Activated naive CD4-positive, alpha-beta T cell treated with anti-CD3 and anti-CD28 coated beads, Interleukin-2, amount 50 U/mL, for 16 hours (primary cell): ENCODE measurements at regions not wholly inside any gene's neighbourhood (a gene's known extent, or its start where the extent isn't known, plus 50 kb on each side); places are given as distances from the start of the nearest gene placed in this dataset.
"Not testable (repeated sequence)": the region's sequence is repeated elsewhere in the genome, so short reads cannot be mapped to it uniquely, and the experiment has no call there.

ENCODE experiments used
- DNase-seq: peaks from one replicate; pipeline ENCODE4 v3.0.0-alpha.2; 2020

DNA sequence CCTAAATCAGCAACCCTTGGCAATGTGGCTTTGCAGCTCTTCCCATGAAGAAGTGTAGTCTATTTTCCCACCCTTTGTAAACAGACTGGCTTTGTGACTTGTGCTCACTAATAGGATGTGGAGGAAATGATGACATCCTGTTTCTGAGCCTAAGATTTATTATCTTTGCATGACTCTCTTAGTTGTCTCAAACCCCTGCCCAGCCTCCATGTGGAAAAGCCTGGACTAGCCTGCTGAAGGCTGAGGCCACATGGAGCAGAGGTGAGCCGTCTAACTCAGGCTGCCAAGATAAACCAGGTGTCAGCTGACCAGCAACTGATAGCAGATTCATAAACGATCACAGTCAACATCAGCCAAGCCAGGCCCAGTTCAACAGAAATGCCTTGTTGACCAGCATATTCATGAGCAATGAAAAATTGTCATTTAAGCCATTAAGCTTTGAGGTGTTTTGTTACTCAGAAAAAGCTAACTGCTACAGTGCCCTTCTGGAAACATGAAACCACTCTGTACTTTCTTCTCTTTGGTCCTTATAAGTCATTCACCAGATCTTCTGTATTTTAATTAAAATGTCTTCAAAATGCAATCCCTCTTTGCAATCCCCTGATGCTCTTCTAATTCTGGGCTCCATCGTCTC, 586.3 kb upstream of the ANKRD30A start:
- DNase-seq, result no peak

DNA sequence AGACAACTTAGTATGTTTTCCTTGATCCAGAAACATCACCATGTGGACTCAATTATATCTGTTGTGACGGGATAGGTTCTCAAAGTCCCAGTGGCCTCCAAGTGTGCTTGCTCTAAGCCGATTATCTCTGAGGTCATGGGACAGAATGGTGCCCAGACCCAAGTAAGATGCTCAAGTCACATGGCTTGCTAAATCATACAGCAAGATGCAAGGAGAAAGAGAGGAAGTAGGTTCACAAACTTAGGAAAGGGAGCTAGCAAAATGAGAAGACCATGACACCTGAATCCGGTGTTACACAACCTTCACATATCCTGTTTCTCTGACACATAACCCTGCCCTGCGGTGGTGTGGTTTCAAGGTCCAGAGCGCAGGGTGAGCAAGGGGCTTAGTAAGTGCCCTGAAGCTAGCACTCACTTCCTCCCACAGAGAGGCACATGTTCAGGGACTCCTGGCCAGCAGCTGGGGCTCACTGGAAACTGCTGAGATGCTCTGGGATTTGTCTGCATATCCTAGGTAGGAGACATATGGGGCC, 590.9 kb upstream of the ANKRD30A start:
- no peak for DNase-seq

DNA sequence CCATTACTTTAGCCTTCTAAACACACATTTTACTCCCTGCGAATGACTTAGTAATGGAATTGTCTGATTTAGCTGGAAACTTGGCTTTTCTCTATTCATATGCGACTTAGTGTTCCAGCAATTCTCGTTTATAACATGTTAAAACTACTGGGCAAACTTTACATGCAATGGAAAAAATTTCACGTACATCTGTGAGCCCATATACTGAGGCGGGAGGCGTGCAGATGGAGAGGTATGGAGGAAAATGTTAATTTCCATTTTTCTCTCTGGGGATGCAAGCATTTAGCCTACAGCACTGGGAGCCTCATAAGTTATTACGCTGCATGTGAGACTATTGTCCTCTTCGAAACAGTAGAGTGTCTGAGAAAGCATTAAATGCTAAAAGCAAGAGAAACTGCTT, 591.5 kb upstream of the ANKRD30A start:
- no peak for DNase-seq

DNA sequence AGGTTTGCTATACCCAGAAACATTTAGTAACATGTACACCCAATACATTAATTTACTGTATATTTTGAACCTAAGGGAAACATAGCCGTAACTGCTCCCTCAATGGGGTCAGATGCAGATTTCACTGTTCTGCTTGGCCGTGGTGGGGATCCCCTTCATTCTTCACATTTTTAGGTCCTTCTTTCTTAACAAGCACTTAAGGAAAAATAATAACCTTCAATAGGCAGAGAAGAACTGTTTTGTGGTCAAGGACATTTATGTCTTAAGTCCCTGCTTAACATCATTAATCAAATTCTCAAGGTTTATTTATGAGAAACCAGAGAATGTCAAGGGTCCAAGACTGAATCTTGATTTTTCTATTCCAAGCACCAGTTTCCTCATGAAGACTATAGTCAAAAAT, 592.1 kb upstream of the ANKRD30A start:
- DNase-seq, result no peak

DNA sequence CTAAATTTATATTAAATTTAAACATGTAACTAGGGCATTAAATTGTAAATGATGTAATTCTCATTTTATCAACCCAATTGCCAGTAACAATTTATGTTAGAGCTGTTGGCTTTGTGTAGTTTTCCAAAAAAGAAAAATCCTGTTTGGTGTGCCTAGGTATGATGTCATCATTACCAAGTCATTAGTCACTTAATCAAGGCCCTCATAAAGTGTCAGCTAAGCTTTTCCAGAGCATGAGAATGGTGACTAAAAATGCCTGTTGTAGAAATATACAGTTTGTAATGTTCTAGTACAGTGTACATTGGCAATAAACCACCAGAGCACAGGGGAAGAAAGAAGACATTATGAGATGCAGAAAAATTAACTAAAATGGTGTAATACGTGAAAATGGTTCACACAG, 593.8 kb upstream of the ANKRD30A start:
- DNase-seq, result no peak

DNA sequence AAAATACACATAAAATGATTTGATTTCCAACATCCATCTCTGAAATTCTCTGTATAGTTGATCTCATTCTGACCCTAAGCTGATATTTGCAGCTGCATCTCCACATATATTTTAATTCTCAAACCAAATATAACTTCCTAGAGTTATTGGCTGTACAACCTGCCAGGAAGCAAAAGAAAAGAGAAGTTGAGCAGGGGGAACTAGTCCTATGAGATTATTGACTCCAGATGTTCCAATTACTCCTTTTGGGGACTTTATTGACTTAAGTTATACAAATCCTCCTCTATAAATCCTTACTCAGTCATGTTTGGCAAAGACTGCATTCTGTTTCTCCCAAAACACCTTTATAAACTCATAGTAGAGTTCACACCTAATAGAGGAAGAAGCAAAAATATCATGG, 599.4 kb upstream of the ANKRD30A start:
- DNase-seq, result no peak

DNA sequence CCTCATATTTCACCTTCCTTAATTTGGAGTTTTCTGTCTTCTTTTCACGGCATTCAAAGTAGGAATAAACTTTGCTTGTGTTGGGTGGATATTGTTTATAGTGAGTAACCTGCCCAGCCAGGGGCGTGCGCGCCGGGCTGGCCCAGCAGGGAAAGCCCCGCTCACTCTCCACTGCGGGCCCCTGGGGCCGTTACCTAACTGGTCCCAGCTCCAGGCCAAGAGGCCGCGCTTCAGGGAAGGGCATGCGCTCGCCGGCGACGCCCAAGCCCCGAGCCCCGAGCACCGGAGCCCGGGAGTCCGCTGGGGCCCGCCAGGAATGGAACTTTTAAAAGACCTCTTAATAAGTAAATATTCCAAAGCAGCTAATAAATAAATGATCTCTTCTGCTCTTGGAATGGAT, 601.3 kb upstream of the ANKRD30A start:
- DNase-seq, result not testable (repeated sequence)

DNA sequence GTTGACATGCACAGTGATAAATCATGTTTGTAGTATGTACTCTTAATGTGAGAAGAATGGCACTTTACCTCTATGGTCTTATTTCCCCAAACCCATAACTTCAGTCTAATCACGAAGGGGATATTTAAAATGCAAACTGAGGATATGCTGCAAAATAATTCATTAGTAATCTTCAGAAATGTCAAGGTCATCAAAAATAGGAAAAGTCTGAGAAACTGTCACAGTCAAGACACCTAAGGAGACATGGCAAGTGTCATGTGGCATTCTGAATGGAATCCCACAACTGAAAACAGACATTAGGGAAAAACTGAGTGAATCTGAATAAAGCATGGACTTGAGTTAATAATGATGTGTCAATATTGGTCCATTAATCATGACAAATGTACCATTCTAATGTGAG, 605.5 kb upstream of the ANKRD30A start:
- no peak for DNase-seq

DNA sequence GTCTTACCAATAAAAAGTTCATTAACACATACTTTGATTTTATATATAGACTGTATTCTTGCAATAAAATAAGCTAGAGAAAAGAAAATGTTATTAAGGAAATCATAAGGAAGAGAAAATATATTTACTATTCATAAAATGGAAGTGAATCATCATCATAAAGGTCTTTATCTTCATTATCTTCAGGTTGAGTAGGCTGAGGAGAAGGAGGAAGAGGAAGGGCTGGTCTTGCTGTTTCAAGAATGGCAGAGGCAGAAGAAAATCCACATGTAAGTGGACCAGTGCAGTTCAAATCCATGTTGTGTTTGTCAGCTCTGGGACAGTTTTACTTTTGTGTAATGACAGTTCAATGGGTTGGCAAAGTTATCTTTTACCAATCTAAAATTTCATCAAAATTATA, 609.1 kb upstream of the ANKRD30A start:
- DNase-seq, result no peak

DNA sequence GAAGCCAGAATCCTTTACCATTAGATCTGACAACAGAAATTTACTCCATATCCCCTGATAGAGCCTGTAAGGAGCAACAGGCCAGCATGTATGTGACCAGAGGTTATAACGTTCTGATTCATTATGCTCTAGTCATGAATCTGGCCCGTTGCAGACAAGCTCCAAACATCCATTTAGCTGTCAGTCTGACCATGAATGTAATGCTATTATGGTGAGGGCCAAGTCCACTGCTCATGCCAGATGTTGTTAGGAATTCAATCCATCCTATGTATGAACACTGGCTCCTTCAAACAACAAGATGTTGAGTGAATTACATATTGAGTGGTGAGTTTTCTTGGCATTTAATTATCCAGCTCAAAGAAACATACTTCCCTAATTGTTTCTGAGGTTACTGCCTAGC, 610.1 kb upstream of the ANKRD30A start:
- no peak for DNase-seq

DNA sequence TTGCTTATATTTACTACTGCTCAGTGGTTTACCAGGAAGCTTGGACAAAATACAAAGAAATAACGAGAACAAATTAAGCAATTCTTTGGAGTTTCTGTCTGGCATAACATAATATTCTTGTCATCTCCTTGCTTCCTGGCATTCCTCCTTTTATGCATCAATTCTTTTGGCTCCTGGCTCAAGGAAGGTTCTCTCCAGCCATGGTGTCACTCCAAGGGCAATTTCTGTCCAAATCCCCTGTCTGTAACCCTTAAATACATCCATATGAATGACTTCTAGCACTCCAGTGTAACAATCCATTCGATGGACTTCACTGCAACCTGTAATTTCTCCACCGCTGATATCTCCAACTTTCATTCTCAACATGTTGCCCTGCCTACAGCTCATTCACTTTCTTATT, 617.7 kb upstream of the ANKRD30A start:
- no peak for DNase-seq

DNA sequence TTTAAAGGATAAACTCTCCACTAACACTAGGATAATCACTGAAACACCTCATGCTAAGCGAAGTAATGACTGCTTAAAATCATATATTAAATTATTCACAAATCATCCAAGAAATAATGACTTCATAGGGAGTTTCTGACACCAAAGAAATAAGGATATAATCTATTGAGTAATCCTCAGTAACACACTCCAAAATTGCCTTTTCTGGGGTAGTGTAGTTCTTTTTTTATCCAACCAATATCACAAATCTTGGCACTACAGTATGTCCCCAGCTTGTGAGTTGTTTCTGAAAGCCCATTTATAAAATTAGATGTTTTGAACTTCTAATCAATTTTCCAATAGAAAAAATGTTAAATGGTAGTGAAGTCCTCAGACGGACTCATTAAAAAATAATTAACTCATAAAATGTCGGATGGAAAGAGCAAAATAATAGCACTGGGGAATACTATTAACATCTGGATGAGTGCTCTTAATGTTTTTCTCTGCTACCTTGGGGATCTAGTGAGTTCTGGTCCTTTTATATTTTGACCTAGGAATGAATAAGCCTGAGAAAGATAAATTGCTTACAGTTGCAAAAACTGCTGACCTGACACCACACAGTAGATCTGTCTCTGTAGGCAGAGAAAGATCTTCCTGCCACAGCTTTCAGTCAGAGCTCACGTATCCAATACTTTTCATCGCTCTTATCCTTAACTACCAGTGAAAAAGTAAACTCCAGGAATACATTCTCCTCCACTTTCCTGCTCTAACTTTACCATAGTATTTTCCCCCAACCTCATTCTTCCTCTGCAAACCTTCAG, 618.5 kb upstream of the ANKRD30A start:
- no peak for DNase-seq

DNA sequence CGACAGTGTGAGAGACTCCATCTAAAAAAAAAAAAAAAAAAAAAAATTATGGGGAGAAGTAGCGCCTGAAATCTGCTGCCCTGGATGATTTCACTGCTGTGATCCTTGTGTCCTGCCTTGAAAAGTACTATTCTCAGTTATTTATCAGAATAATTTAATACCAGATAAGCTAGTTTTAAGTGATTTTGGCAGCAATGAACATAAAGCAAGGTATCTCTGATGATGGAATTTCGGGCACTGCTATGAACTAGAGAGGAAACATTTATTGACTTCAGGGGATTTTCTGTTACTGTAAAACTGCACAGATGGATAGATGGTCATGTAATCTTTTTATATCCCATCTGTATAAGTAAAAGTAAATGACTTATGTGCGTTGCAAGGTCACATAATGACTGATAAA, 619.1 kb upstream of the ANKRD30A start:
- no peak for DNase-seq

DNA sequence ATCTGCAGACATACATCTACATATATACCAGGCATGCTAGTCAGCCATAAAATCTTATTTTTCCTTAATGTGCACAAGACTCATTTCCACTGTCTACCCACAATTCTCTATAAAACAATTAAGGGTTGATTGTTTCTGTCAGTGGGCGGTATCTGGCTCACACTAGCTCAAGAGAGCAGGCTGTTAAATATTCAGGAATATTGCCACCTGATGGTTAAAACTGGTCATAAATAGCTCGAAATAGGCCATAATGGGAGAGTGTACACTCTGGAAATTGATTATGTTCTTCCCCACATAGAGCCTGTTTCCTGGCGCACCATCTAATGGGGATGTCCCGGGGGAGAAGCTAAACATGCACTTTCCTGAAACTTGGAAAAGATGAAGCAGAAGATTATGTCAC, 620.6 kb upstream of the ANKRD30A start:
- no peak for DNase-seq

DNA sequence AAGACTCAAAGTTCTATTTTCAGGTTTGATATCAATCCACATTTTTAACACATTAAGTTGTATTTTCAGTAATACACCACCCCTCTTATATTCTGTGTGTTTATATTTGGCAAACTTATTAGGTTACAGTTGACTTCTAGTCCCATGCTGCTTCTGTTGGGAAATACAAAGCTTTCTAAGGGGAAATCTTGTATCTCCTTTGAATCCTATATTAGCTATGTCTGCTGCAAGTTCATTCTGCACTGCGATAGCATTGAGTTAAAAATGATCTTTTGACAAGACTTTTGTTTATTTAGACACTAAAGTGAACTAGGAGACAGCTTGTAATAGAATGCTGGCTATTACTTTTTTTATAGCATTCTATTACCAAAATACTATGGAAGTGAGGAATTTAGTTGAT, 625.1 kb upstream of the ANKRD30A start:
- DNase-seq, result no peak

DNA sequence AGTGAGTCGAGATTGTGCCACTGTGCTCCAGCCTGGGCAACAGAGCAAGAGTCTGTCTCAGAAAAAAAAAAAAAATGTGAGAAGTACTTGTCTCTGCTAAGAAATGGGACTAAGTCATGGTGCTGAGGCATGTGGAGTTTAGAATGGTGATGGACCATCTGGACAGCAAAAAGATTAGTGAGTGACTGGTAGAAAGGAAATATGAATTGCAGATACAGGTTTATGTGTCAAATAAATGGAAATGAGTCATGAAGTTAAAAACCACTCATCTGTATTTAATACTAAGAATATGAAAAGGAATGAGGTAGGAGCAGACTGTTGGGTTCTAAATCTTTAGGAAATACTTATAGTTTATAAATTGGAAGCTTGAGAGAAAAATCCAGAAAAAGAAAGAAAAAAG, 625.7 kb upstream of the ANKRD30A start:
- DNase-seq, result no peak

DNA sequence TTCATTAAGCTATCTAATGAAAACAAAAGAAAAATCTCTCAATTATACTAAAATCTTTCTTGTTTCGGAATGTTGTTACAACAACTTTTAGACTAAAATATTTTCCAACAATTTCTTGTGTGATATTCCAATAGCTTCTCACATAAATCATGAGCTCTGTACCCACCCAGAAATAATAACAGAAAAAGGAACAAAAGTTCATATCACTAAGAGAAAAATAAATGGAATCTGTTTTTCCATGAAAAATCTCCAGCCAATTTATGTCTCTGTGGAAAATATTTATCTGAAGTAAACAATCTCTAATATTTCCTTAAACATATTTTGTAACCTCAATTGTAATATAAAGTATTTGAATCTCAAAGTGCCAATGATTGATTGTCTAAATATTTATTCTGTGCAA, 628.6 kb upstream of the ANKRD30A start:
- no peak for DNase-seq

DNA sequence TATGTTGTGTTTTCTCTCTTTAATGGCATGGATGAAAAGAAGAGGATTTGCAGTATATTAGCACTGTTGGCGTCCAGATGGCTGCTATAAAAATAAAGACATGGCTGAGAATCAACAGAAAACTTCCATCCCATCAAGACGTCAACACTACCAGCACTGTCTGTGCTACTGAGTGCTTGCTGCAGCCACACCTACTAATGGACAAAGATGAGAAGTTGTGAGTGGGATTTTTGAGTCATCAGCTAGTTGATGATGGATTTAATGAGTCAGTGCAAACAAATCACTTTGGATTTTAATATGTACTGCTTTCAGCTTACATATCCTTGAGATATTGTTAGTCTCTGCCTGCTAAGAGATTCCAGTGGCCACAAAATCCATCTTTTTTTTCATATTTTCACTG, 631.0 kb upstream of the ANKRD30A start:
- DNase-seq, result no peak

DNA sequence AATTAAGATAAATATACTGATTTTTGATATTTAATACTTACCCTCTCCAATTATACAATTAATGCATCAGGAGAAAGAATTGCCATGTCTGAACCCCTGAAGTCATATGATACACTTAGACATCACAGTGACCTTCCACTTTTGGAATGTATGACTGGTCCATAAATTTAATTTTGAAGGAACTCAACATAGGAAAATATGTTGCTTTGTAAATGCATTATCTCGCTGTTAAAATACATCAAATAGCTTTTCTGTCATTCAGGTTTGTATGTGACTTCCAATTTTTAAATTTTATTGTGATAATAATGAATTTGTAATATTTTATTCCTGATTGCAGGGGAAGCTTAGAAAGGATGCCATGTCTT, 631.9 kb upstream of the ANKRD30A start:
- DNase-seq, result no peak

DNA sequence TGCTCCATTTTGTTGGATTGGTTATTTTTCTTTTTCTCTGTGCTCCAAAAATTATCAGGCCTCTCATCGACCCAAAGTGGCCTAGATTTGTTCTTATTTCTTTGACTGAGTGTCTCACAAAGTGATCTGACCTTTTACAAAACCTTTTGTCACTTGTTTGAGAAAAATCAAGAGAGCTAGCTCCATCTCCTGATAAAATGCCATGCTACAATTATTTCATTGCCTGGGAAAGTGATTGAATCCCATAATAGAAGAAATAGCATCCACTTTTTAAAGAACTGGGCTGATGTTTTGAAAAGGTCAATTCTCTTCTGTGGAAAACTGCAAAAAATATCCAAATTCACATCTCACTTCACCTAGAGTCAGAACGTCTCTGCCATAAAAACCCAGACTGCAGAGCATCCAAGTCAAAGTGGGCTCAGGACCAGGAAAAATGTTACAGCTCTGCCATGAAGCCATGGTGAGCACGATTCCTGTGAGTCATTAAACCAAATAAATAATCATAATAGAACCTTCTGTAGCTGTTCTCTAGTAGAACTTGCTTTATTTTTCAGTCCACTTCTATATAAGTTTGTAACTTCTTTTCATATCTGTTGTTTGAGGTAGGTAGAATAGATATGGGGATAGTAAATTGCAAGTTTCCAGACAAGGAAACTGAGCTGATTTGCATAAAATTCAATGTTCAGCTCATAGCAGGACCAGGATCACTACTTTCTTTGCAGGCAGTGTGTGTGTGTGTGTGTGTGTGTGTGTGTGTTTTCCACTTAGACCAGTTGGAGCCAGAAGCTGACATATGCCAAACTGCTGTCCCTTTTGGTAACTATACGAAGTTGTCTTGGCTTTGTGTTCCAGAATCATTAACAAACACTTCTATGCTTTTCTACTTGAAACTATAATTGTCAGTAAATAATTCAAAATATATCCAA, 632.5 kb upstream of the ANKRD30A start:
- DNase-seq, result no peak

DNA sequence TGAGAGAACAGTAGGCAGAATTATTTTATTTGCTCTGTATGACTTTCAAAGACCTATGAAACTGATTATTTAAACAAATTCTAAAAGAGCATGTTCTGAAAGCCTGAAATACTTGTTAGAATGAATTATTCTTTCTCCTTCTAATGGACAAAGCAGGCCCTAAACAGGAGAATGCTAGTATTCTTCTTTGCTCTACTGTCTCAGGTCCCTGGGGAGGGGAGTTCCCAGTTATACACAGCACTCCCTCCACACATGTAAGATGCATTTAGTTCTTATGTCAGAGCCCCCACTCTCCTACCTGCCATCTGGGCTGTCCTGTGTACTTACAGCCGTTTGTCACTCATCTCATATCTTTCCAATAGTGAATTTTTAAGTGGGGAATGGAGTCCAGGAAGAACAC, 633.5 kb upstream of the ANKRD30A start:
- no peak for DNase-seq

DNA sequence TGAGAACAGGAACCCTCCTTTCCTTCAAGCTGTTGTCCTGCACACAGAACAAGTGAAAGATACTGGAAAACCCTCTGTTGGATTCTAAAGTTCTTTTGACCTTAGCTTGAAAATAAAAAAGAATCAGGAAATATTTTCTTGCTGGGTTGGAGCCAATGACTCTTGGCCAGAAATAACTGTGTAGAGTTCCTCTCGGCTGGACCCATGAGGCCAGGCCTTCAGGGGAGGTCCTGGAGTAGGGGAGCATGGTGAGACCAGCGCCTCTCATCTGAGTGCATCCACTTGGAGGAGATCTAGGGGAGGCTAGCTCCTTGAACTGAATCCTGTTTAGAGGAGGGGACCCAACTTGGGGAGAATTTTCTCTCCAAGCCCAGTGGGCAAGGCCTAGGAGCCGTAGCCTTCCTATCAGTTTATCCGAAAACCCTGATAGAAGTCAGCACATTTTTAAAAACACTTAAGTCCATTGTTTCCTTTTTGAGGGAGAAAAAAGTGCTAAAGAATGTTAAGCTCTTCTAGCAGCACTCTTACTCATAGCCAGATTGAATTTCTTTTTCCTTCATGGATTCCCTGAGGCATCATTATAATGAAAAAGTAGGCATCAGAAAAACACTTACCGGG, 635.7 kb upstream of the ANKRD30A start:
- no peak for DNase-seq

DNA sequence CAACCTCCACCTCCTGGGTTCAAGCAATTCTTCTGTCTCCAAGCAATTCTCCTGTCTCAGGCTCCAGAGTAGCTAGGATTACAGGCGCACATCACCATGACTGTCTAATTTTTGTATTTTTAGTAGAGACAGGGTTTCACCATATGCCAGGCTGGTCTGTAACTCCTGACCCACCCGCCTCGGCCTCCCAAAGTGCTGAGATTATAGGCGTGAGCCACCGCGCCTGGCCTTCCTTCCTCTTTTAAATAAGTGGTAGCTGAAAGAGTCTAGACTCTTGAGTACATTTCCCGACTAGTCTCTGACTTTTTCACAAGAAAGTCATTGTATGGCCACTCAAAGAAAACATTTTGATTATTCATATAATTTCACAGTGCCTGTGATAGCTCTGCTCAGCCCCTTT, 636.2 kb upstream of the ANKRD30A start:
- DNase-seq, result no peak
